ENCODE measurements at regions not wholly inside any gene's neighbourhood (a gene's known extent, or its start where the extent isn't known, plus 50 kb on each side); places are given as distances from the start of the nearest gene placed in this dataset.
A peak's percentile ranks its signal among the peaks of the same experiment; 100 is the strongest.

GRCh38 chr1:216887032-216887431 lies 163.8 kb upstream of the ESRRG start:
- DNase-seq (ENCODE audit: low read depth, low spot score) = peak; percentile 5

GRCh38 chr1:216884614-216885229 lies 161.5 kb upstream of the ESRRG start:
- no peak for DNase-seq (ENCODE audit: low read depth, low spot score)

- no peak for DNase-seq (ENCODE audit: low read depth, low spot score)
These were observed 160.3 kb upstream of the ESRRG start for GRCh38 chr1:216883518-216883917.

GRCh38 chr1:216881695-216882094 lies 158.5 kb upstream of the ESRRG start:
- no peak for DNase-seq (ENCODE audit: low read depth, low spot score)

GRCh38 chr1:216866714-216867113 lies 143.5 kb upstream of the ESRRG start:
- no peak for DNase-seq (ENCODE audit: low read depth, low spot score)

GRCh38 chr1:216855810-216856209 lies 132.6 kb upstream of the ESRRG start:
- DNase-seq (ENCODE audit: low read depth, low spot score) = no peak

- no peak for DNase-seq (ENCODE audit: low read depth, low spot score)
These were observed 131.7 kb upstream of the ESRRG start for GRCh38 chr1:216854836-216855484.

GRCh38 chr1:216851073-216851472 lies 127.8 kb upstream of the ESRRG start:
- DNase-seq (ENCODE audit: low read depth, low spot score) = no peak

GRCh38 chr1:216849146-216849545 lies 125.9 kb upstream of the ESRRG start:
- no peak for DNase-seq (ENCODE audit: low read depth, low spot score)

- DNase-seq (ENCODE audit: low read depth, low spot score) = peak; percentile 43
These were observed 124.3 kb upstream of the ESRRG start for GRCh38 chr1:216847397-216848036.

- DNase-seq (ENCODE audit: low read depth, low spot score) = no peak
These were observed 123.1 kb upstream of the ESRRG start for GRCh38 chr1:216846339-216846738.

- DNase-seq (ENCODE audit: low read depth, low spot score) = no peak
These were observed 120.2 kb upstream of the ESRRG start for GRCh38 chr1:216843409-216843808.

- no peak for DNase-seq (ENCODE audit: low read depth, low spot score)
These were observed 117.9 kb upstream of the ESRRG start for GRCh38 chr1:216841165-216841564.

GRCh38 chr1:216836316-216836715 lies 113.1 kb upstream of the ESRRG start:
- no peak for DNase-seq (ENCODE audit: low read depth, low spot score)

GRCh38 chr1:216833509-216833908 lies 110.3 kb upstream of the ESRRG start:
- DNase-seq (ENCODE audit: low read depth, low spot score) = no peak

GRCh38 chr1:216832192-216832591 lies 109.0 kb upstream of the ESRRG start:
- DNase-seq (ENCODE audit: low read depth, low spot score) = no peak

- no peak for DNase-seq (ENCODE audit: low read depth, low spot score)
These were observed 107.4 kb upstream of the ESRRG start for GRCh38 chr1:216830424-216831210.

- DNase-seq (ENCODE audit: low read depth, low spot score) = no peak
These were observed 104.0 kb upstream of the ESRRG start for GRCh38 chr1:216827251-216827650.

GRCh38 chr1:216826646-216827045 lies 103.4 kb upstream of the ESRRG start:
- DNase-seq (ENCODE audit: low read depth, low spot score) = no peak

GRCh38 chr1:216826214-216826613 lies 103.0 kb upstream of the ESRRG start:
- no peak for DNase-seq (ENCODE audit: low read depth, low spot score)

- DNase-seq (ENCODE audit: low read depth, low spot score) = no peak
These were observed 102.3 kb upstream of the ESRRG start for GRCh38 chr1:216825557-216825956.

GRCh38 chr1:216824511-216824910 lies 101.3 kb upstream of the ESRRG start:
- no peak for DNase-seq (ENCODE audit: low read depth, low spot score)
